Calu3 (cell line): ENCODE measurements at regions not wholly inside any gene's neighbourhood (a gene's known extent, or its start where the extent isn't known, plus 50 kb on each side); places are given as distances from the start of the nearest gene placed in this dataset.

Experiments
- BruUV-seq: library from RNA; stranded (reverse); fragments of 400-500 nt; replicated peaks from 2 replicates; lab custom pipeline; 2021; lab: Mats Ljungman, UMichigan
- CTCF ChIA-PET: fragments of 300-600 bp; sonication (Branson Sonifier 250); formaldehyde crosslinking; loops from one replicate; lab custom pipeline; 2022; ENCODE audit warnings: antibody characterized with exemption; lab: Charles Lee
- DNase-seq: peaks from one replicate; pipeline ENCODE4 v3.0.0; 2022
- H3K27ac Mint-ChIP-seq: one replicate; pipeline ENCODE4 v1.8.0; 2022; ENCODE audit warnings: mixed read lengths; ENCODE audit not compliant: unreplicated experiment
- H3K27me3 Mint-ChIP-seq: one replicate; pipeline ENCODE4 v1.8.0; 2022; ENCODE audit warnings: mixed read lengths; ENCODE audit not compliant: unreplicated experiment
- H3K36me3 Mint-ChIP-seq: one replicate; pipeline ENCODE4 v1.8.0; 2022; ENCODE audit warnings: mild to moderate bottlenecking, moderate library complexity, mixed read lengths; ENCODE audit not compliant: insufficient read depth, unreplicated experiment
- H3K4me1 Mint-ChIP-seq: one replicate; pipeline ENCODE4 v1.8.0; 2022; ENCODE audit warnings: mild to moderate bottlenecking, low read depth, mixed read lengths; ENCODE audit not compliant: unreplicated experiment
- H3K4me3 Mint-ChIP-seq: one replicate; pipeline ENCODE4 v1.8.0; 2022; ENCODE audit warnings: mild to moderate bottlenecking, low read depth, moderate library complexity, mixed read lengths; ENCODE audit not compliant: unreplicated experiment
- H3K9me3 Mint-ChIP-seq: one replicate; pipeline ENCODE4 v1.8.0; 2022; ENCODE audit warnings: low read depth, mixed read lengths; ENCODE audit not compliant: unreplicated experiment
- CTCF ChIP-seq: fragments of 200-600 bp; IDR thresholded peaks from one replicate; pipeline ENCODE4 v1.8.0; 2022; ENCODE audit warnings: antibody characterized with exemption; ENCODE audit not compliant: unreplicated experiment
- intact Hi-C: fragments of 100-400 bp; cut with micrococcal nuclease; formaldehyde crosslinking; loops from one replicate; pipeline ENCODE4 v1.10.0; 2022; ENCODE audit not compliant: unreplicated experiment

- DNase-seq, result no peak
- Mint-ChIP-seq H3K9me3 (no peaks in the 10 kb centered on the region), H3K27ac (no peak overlapping the region), H3K27me3 (no peaks in the 10 kb centered on the region), H3K4me1 (no peaks in the 10 kb centered on the region), H3K4me3 (no peak overlapping the region), H3K36me3 (no peaks in the 10 kb centered on the region)
- TF ChIP-seq CTCF, result no peak
- intact Hi-C loops, result no loop called here
- no TSS peak for BruUV-seq
- CTCF ChIA-PET, result no interaction called here
Measured at GRCh38 chr6:140985679-140986275, 1146.9 kb upstream of the GJE1 start.

GRCh38 chr6:140980265-140980887 lies 1152.3 kb upstream of the GJE1 start:
- BruUV-seq, result no TSS peak
- Mint-ChIP-seq H3K9me3 (no peaks in the 10 kb centered on the region), H3K27ac (no peak overlapping the region), H3K27me3 (no peaks in the 10 kb centered on the region), H3K4me3 (no peak overlapping the region), H3K4me1 (no peaks in the 10 kb centered on the region), H3K36me3 (no peaks in the 10 kb centered on the region)
- no peak for TF ChIP-seq CTCF
- CTCF ChIA-PET, result no interaction called here
- intact Hi-C loops, result no loop called here
- no peak for DNase-seq

- Mint-ChIP-seq H3K4me3 (no peak overlapping the region), H3K27ac (no peak overlapping the region), H3K36me3 (no peaks in the 10 kb centered on the region), H3K4me1 (no peaks in the 10 kb centered on the region), H3K27me3 (no peaks in the 10 kb centered on the region), H3K9me3 (no peaks in the 10 kb centered on the region)
- CTCF ChIA-PET, result no interaction called here
- TF ChIP-seq CTCF, result no peak
- intact Hi-C loops, result no loop called here
- no TSS peak for BruUV-seq
- no peak for DNase-seq
Measured at GRCh38 chr6:140979642-140980091, 1153.1 kb upstream of the GJE1 start.

- intact Hi-C loops, result no loop called here
Measured at GRCh38 chr6:140977403-140977802, 1155.3 kb upstream of the GJE1 start.

More at GRCh38 chr6:140977403-140977802, 1155.3 kb upstream of the GJE1 start:
- Mint-ChIP-seq H3K4me1 (no peaks in the 10 kb centered on the region), H3K36me3 (no peaks in the 10 kb centered on the region), H3K4me3 (no peak overlapping the region), H3K27me3 (no peaks in the 10 kb centered on the region), H3K9me3 (no peaks in the 10 kb centered on the region), H3K27ac (no peak overlapping the region)
- BruUV-seq, result no TSS peak
- CTCF ChIA-PET, result no interaction called here
- TF ChIP-seq CTCF, result no peak
- no peak for DNase-seq
